SH-SY5Y (cell line): ENCODE measurements at regions not wholly inside any gene's neighbourhood (a gene's known extent, or its start where the extent isn't known, plus 50 kb on each side); places are given as distances from the start of the nearest gene placed in this dataset.

Experiments
- GATA2 ChIP-seq: IDR thresholded peaks from 2 replicates; pipeline ENCODE4 v1.6.1; 2011; ENCODE audit warnings: mild to moderate bottlenecking, low read depth, low read length
- GATA3 ChIP-seq: IDR thresholded peaks from 2 replicates; pipeline ENCODE4 v1.6.1; 2011; ENCODE audit warnings: low read depth, mild to moderate bottlenecking, low read length, moderate library complexity

DNA sequence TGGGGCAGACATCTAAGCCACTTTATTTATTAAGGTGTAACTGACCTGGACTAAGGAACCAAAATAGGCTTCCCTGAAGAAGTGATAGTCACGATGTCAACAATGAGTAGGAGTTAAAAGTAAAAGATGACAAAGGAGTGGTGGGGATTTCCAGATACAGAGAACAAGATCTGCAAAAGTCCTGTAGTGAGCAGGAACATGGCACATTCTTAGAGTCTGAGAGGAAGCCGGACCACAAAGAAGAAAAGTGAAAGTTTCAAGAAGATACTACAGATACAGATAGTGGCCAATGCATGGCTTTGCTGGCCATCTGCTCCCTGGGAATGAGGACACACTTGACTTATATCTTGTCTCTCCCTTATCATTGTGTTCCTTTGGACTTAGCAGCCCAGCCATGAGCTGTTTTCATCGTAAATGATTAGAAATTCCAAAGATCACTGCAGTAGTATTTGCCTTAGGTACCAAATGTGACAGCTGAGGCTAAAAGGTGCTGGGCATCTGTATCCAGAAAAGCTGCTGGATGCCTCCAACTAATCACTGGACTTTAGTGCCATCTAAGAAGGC lies 302.4 kb upstream of the NR5A2 start:
- no peak for TF ChIP-seq GATA2
- TF ChIP-seq GATA3: no peak
